ENCODE measurements at regions not wholly inside any gene's neighbourhood (a gene's known extent, or its start where the extent isn't known, plus 50 kb on each side); places are given as distances from the start of the nearest gene placed in this dataset.

DNA sequence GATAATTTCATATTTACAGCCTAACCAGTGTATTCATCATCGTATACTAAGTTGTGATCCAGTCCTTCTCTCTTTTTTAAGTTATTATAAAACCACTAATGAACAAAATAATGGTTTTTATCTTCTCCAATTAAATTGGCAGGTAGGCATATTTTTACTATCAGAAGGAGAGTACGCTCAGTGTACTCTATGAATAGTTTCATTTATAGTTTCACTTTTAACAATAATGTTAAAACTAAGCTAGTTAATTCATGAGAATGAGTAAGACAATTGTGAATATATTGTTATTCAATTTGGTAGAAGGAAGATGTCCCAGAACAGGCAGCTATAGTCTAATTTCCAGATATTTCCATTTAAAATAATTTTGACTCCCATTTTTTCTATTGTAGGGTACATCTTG is 277.1 kb downstream of the RASSF9 start:
- TF ChIP-seq, protein P1, sequence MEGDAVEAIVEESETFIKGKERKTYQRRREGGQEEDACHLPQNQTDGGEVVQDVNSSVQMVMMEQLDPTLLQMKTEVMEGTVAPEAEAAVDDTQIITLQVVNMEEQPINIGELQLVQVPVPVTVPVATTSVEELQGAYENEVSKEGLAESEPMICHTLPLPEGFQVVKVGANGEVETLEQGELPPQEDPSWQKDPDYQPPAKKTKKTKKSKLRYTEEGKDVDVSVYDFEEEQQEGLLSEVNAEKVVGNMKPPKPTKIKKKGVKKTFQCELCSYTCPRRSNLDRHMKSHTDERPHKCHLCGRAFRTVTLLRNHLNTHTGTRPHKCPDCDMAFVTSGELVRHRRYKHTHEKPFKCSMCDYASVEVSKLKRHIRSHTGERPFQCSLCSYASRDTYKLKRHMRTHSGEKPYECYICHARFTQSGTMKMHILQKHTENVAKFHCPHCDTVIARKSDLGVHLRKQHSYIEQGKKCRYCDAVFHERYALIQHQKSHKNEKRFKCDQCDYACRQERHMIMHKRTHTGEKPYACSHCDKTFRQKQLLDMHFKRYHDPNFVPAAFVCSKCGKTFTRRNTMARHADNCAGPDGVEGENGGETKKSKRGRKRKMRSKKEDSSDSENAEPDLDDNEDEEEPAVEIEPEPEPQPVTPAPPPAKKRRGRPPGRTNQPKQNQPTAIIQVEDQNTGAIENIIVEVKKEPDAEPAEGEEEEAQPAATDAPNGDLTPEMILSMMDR (IDR thresholded peaks at IDR 0.05; ENCODE audit: low read depth, low read length, missing control alignments), result no peak
- no peak overlapping the region for H3K4me3 ChIP-seq (ENCODE audit: low read depth, low read length)
- no peaks in the 10 kb centered on the region for H3K36me3 ChIP-seq (replicated peaks)
- no peak overlapping the region for H3K27ac ChIP-seq
- DNase-seq, result no peak
- in situ Hi-C loops (cut with HindIII; ENCODE audit: low pct_ligation_motif_present, low sequenced_read_pairs), result no loop called here
- no peaks in the 10 kb centered on the region for H3K27me3 ChIP-seq (replicated peaks)

DNA sequence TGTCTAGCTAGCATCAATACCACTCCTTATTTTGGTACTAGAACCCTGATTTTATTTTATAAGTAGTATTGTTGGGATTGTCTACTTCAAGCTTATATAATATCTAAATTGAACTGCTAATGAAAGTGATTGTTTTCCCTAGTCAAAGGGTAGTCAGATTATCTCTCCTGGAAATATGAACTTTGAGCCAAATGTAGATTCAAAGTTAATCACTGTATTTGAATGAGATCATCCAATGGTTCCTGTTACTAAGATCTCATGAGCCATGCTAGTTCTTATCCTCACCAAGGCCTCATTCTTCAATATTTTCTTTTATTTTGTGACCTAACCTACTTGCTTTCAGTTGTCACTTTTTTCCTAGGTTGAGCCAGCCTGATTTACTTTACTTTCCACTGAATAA is 276.7 kb downstream of the RASSF9 start:
- no peak for DNase-seq
- in situ Hi-C loops (cut with HindIII; ENCODE audit: low pct_ligation_motif_present, low sequenced_read_pairs), result no loop called here
- TF ChIP-seq, protein P1 (IDR thresholded peaks at IDR 0.05; ENCODE audit: low read depth, low read length, missing control alignments), result no peak
- H3K4me3 ChIP-seq (ENCODE audit: low read depth, low read length), result no peak overlapping the region
- no peak overlapping the region for H3K27ac ChIP-seq
- no peaks in the 10 kb centered on the region for H3K36me3 ChIP-seq (replicated peaks)
- no peaks in the 10 kb centered on the region for H3K27me3 ChIP-seq (replicated peaks)

DNA sequence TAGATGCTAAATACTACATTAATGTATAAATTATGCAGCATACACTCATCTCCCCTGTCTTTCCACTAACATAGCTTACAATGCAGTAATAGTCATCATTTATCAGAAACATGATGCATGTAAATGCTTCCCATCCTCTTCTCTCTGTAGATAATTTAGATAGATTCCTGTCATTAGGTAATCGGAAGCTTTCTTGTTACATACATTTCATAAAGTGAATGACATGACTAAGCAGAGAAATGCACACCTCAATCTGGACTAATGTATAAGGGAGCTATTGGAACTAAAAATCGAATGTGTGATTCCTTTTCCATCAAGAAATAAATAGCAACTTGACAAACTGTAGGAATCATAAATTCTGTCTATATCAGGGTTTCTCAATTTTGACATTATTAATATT is 273.4 kb downstream of the RASSF9 start:
- no peak for DNase-seq
- TF ChIP-seq, protein P1 (IDR thresholded peaks at IDR 0.05; ENCODE audit: low read depth, low read length, missing control alignments), result no peak
- in situ Hi-C loops (cut with HindIII; ENCODE audit: low pct_ligation_motif_present, low sequenced_read_pairs), result no loop called here
- Histone ChIP-seq H3K27ac (no peak overlapping the region), H3K27me3 (replicated peaks) (no peaks in the 10 kb centered on the region), H3K36me3 (replicated peaks) (no peaks in the 10 kb centered on the region), H3K4me3 (ENCODE audit: low read depth, low read length) (no peak overlapping the region)

DNA sequence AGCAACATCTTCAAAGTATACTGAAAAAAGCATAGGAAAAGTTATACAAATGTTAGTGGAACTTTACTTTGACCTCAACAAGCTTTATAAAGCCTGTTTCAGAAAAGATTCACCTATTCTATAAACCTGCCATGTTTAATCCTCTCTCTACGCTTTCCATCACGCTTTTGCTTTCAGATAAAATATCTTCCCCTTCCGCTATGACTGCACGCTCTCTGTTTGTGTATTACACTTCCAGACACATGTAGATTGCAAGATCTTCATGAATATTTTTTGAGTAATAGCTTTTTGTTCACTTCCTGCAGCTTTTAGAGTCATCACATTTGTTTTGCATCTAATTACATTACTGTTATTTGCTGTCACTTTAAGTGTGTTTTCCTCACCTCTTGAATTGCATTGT is 271.4 kb downstream of the RASSF9 start:
- no peaks in the 10 kb centered on the region for H3K27me3 ChIP-seq (replicated peaks)
- in situ Hi-C loops (cut with HindIII; ENCODE audit: low pct_ligation_motif_present, low sequenced_read_pairs), result no loop called here

DNA sequence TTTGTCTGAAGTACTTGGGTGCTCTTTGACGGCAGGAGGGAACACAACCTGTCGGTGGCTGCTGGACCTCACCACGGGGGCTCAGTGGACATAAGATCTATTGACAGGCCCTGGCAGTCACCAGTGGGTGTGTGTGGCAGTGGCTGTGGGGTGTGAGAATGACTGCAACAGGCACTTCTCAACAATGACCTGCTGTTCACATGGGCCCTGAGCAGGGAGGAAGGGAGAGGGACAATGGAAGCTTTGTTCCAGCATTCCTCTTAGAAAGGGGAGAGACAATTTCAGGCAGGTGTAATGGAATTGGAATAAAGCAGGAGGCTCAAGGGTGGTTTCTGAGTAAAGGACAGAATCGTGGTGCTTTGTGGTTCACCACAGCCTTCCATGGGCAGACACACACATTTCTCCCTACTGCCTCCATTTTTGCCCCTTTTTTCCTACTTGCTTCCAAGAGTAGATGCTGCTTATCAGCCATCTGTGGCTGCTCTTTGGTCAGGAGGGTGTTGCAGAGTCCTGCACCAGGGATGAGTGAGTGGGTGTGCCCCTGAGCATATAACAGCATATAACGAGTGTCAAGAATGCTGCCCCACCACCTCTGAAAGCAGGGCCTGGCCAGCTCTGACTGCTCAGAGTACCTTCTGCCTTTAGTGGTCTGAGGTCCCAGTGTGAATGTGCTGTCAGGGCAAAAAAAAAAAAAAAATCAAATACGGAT is 267.7 kb downstream of the RASSF9 start:
- TF ChIP-seq, protein P1 (IDR thresholded peaks at IDR 0.05; ENCODE audit: low read depth, low read length, missing control alignments), result no peak
- H3K36me3 ChIP-seq (replicated peaks), result no peaks in the 10 kb centered on the region
- DNase-seq, result no peak
- no peak overlapping the region for H3K4me3 ChIP-seq (ENCODE audit: low read depth, low read length)
- in situ Hi-C loops (cut with HindIII; ENCODE audit: low pct_ligation_motif_present, low sequenced_read_pairs), result no loop called here
- no peaks in the 10 kb centered on the region for H3K27me3 ChIP-seq (replicated peaks)
- H3K27ac ChIP-seq, result no peak overlapping the region

More for the DNA sequence above, 271.4 kb downstream of the RASSF9 start:
- Histone ChIP-seq H3K4me3 (ENCODE audit: low read depth, low read length) (no peak overlapping the region), H3K36me3 (replicated peaks) (no peaks in the 10 kb centered on the region), H3K27ac (no peak overlapping the region)
- TF ChIP-seq, protein P1 (IDR thresholded peaks at IDR 0.05; ENCODE audit: low read depth, low read length, missing control alignments), result no peak
- DNase-seq, result no peak

DNA sequence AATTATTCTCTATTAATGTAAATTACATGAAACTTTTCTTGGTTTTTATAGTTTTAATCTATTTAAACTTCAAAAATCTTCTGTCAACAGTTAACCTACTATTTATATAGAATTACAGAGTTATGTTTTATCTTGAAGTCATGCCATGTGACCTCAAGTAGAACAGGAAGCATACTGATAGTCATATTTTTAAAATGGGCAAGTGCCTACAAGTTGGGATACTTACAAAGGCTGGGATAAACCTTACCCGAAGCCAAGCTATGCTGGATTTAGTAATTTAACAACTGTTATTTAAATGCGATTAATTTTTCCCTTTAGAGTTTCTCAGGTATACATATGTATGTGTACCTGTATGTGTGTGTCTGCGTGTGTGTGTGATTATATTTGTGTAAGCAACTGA is 266.9 kb downstream of the RASSF9 start:
- TF ChIP-seq, protein P1 (IDR thresholded peaks at IDR 0.05; ENCODE audit: low read depth, low read length, missing control alignments), result no peak
- Histone ChIP-seq H3K27me3 (replicated peaks) (no peaks in the 10 kb centered on the region), H3K27ac (no peak overlapping the region), H3K4me3 (ENCODE audit: low read depth, low read length) (no peak overlapping the region), H3K36me3 (replicated peaks) (no peaks in the 10 kb centered on the region)
- no peak for DNase-seq
- in situ Hi-C loops (cut with HindIII; ENCODE audit: low pct_ligation_motif_present, low sequenced_read_pairs), result no loop called here

All from brain microvascular endothelial cell (primary cell).